DLD1 (cell line): ENCODE measurements at regions not wholly inside any gene's neighbourhood (a gene's known extent, or its start where the extent isn't known, plus 50 kb on each side); places are given as distances from the start of the nearest gene placed in this dataset.

Experiments used
- in situ Hi-C: cut with HindIII; loops from 2 replicates; pipeline ENCODE4 v1.10.0; 2017; ENCODE audit warnings: low sequenced_read_pairs

DNA sequence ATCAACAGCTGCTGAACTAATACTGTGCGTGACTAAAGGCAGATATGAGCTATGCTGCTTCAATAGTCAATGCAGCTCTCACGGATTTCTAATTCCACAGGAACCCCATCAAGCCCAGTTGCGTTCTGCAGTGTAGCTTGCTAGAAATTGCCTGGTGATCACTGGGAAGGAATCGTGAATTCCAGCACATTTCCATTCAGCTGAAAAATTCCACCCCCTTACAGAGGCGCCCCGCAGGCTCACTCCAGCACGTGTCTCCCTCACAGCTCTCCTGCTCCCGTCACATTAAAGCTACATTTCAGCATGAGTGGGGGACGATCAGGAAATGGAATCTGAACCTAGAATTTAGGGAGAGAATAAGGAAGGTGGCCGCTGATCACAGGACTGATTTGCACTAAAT is 534.8 kb downstream of the TCERG1L start:
- in situ Hi-C loops, result no loop called here

DNA sequence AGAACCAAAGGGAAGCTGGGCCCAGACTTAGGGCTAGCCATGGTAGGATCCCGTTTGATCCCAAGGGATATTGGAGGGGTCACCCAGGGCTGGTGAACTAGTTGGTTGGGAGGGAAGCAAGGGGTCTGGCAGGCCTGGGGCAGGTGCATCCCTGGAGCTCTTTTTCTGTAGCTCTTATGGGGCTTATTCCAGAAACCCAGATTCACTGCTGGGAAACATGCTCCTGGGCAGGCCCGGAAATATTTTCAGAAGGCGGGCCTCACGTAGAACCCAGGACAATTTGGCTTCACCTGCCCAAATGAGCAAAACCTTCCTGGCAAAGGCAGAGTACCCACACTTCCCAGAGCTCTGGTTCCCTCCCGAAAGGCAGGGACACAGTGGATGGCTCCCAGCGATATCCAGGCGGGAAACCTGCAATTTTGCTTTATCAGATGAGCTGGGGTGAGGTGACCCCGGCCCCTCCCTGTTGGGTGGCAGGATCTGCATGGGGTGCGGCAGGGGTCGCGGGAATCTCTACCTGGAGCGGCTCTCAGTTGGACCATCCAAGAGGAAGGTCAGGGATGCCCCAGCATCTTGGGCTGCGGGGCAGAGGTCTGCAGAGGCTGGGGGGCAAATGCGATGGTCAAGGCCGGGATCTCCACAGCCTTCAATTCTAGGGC is 533.9 kb downstream of the TCERG1L start:
- in situ Hi-C loops, result no loop called here

DNA sequence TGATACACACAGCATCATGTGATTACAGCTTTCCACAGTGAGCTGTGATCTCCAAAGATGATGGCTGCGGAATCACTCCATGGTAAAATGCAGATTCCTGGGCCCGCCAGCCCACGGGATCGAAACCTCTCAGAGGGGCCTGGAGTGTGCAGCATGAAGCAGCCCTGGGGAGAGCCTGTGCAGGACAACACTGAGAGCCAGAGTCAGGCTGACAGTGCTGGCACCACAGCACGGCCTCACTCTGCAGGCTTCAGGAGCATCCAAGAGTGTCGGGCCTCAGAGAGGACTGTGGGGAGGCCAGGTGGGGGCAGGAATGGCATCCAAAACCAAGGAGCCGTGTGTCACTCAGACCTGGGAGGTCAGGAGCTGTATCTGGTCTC is 533.4 kb downstream of the TCERG1L start:
- in situ Hi-C loops, result no loop called here

DNA sequence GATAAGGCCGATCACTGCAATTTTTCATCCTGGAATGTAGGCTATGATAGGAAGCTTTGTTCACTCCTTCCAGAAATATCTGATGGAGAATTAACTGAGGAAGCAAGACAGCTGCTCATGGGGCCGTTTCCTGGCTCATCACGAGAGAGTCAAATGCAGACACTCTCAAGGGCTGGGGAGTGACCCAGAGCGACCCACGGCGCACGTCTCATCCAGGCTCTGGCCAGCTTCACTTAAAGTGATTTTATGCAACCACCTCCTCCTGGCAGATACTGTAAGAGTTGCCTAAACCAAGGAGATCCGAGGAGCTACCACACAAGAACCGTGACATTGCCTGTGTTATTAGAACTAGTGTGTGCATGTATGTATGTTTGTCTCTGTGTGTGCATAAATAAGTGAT is 530.8 kb downstream of the TCERG1L start:
- in situ Hi-C loops, result no loop called here

DNA sequence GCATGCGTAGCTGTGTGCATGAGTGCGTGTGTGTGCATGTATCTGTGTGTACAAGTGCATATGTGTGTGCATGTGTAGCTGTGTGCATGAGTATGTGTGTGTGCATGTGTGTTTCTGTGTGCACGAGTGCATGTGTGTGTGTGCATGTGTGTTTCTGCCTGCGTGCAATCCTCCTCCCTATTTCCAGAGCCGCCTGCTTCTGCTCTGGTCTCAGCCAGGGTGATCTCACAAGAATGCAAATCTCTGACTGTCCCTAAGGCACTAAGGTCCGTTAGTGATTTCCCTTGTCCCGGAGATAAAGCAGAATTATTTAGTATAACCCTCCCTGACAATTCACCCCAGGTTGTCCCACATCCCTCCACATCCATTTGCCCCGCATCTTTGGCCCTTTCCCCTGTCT is 530.3 kb downstream of the TCERG1L start:
- in situ Hi-C loops, result no loop called here

DNA sequence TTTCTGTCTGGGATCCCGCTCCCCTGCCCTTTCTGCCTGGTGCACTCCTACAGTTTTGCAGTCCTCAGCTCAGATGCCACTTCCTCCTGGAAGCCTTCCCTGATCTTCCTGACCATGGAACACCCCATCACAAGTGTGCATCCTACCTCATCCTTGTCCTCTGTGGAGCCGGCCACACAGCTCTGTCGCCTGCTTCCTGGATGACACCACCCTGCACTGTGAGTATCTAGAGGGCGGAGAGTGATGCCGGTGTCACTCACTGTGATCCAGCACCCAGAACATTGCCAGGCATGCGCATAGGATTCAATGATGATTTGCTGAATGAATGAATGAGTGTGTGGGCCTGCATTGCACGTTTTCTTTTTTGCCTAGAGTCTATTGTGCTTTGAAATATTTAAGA is 529.9 kb downstream of the TCERG1L start:
- in situ Hi-C loops, result no loop called here

DNA sequence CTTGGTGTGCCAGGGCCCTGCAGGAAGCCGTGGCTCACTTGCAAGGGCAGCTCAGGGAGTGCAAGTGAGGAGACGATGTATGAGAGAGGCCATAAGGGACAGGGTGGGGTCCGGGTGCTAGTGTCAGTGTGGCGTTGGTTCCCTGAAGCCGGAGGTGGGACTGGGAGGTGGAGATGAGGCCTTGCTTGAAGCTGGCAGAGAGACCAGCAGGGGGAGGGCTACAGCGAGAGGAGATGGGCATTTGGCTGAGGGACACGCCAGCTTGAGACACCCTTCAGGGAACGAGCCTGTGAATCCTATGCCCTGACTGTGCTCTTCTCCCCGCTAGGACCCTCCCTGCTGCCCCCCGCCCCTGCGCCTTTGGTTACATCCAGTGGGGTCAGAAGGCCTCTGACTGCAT is 529.1 kb downstream of the TCERG1L start:
- in situ Hi-C loops, result no loop called here

DNA sequence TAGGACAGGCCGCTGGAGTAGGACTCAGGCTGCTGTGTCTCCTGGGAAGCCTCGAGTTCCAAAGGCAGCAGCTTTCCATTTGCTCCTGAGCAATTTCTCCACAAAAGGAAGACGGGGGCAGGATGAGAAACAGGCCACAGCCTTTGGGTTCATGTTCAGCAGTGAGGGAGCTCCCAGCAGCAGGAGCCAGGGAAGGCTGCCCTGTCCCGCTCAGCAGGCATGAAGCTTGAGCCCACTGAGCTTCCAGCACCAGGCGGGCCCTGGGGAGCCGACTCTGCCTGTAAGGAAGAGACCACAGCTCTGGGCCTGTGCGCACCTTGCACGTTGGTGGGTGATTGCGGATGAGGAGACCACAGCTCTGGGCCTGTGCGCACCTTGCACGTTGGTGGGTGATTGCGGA is 527.2 kb downstream of the TCERG1L start:
- in situ Hi-C loops, result no loop called here

DNA sequence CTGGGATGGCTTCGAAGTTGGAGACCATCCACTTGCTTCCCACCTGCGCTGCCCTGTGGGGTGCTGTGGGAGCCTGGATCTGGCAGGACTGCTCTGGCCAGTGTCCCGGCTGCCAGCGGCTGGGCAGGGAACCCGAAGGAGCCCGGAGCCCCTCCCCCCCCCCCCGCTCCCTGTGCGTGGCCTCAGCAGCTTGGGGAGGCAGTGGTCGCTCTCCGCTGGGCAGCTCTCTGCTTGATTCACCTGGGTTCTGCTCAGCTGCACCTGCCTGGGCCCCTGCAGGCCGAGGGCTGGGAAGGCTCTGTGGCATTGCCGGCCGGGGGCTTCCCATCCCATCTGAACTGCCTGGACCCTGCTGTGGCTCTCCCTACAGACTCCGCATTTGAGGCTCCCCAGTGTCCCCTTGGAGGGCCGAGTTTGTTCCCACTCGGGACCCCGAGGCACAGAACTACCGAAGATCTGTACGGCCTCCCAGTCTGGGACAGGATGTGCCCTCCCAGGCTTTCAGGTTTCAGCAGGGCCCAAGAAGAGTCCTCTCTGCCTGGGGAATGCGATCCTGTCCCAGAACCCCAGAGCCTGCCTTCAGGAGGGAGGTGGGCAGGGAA is 525.1 kb downstream of the TCERG1L start:
- in situ Hi-C loops, result no loop called here

DNA sequence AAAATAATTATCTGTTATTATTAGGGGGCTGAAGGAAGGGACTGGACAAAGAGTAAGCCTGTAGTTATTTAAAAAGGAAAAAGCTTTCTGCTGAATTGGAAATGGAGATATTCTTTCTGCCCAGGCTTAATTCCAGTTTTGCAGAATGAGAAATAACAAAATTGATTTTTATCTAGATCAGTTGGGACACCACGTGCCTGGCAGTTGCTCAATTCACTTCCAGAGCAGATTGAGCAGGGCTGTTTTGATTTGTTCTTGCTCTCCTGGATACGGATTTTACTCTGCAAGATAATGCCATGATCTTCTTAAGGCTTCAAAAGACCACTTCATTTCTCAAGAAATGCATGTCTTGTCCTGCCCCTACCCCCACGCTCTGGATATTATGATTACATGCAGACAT is 524.3 kb downstream of the TCERG1L start:
- in situ Hi-C loops, result no loop called here

DNA sequence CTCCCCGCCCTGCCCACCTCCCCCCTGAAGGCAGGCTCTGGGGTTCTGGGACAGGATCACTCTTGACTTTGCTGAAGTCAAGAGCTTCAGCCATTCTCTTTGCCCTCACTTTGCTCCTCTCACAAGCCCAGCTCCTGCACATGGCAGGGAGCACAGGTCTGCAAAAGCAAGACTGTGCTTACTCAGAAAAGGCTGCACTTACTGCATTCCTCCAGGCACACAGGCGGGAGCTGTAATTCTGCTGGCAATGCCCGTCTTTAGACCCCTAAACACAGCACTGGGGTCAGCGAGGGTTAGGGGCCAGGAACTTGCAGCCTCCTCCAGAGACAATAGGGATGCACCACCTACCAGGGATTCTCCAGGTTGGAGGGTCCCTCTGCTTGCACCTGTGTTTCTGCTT is 523.7 kb downstream of the TCERG1L start:
- in situ Hi-C loops, result no loop called here

DNA sequence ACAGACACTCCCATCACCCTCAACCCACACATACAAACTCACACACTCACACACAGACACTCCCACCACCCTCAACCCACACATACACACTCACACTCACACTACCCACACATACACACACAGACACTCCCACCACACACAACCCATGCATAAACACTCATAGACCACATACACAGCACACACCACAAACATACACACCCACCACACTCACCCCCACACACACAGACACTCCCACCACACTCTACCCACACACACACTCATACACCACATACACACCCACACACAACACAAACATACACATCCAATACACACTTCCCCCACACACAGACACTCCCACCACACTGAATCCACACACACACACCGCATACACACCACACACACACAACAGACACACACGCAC is 521.2 kb downstream of the TCERG1L start:
- in situ Hi-C loops, result no loop called here

DNA sequence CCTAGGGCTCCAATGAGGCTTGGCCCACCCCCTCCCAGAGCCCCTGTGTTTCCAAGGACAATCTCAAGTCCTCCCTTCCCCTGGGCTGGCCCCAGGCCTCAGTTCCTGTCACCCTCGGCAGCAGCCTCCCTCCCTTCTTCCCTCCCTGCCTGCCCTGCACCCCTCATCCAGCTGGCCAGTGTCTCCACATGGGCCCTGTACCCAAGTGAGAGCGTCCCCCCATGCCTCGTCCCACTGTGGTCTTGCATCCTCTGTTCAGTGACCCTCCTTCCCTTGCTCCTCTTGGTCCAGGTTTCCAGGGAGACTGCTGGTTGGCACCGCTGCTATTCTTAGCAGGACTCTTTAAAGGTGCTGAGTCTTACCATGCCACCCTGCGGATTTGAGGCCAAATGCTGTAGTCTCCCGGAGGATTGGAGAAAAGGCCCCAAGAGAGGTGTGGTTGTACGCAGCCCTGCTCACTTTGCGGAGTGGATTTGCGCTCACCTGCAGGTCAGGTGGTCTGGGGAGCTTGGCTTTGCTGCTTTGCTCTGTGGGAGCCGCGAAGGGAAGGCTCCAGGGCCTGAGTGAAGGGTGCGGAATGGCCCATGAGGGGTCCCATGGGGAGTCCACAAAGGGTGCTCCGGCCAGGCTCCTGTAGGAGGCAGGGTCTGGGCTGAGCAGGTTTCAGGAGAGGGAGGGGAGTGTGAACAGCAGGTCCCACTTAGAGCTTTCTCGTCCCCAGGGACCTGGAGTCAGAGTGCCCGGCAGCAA is 519.2 kb downstream of the TCERG1L start:
- in situ Hi-C loops, result no loop called here

DNA sequence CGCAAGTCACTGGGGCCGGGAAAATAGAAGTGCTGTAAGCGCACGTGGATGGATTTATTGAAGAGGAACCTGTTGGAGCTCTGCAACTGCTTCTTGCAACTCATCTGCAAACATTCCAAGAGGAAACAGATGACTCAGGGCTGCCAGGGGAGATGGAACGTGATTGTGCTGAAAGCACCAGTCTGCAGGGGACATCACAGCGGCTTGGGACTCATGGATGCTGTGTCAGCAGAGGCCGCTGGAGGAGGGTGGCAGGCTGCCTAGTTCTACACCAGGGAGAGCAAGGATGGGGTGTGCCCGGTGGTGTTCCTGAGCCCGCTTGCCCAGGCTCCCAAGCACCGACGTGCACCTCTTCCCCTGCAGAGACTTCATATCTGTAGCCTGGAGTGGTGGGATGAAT is 515.7 kb downstream of the TCERG1L start:
- in situ Hi-C loops, result no loop called here

DNA sequence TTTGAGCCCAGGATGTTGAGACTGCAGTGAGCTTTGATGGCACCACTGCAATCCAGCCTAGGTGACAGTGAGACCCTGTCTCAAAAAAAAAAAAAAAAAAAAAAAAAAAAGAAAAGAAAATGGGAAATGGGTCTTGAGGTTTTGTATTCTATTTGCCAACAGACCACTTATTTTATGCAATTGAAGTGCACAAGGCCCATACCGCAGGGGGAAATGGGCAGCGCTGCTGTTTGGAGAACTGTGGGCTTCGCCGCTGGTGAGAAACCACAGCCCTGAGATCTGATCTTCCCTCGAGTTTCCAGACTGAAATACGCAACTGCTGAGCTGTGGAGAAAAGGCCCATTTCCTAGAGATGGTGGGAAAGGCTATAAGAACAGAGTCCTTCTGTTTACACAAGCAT is 512.0 kb downstream of the TCERG1L start:
- in situ Hi-C loops, result no loop called here

DNA sequence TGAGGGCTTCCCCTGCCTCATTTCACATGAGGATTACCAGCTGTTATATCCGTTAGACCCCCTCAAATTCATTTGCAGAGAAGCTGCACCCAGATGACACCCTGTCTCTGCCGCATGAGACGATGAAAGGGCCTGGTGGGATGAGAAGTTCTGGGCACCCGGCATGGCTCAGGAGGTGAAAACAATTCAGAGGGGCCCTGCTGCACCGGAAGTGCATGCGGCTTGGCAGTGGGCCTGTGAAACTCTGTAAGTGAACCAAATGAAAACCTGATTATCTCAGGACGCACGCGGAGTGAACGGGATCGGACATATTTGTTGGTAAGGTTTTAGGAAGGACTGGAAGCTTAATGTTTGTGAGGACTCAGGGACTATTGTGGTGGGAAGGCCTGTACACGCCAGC is 511.2 kb downstream of the TCERG1L start:
- in situ Hi-C loops, result no loop called here

DNA sequence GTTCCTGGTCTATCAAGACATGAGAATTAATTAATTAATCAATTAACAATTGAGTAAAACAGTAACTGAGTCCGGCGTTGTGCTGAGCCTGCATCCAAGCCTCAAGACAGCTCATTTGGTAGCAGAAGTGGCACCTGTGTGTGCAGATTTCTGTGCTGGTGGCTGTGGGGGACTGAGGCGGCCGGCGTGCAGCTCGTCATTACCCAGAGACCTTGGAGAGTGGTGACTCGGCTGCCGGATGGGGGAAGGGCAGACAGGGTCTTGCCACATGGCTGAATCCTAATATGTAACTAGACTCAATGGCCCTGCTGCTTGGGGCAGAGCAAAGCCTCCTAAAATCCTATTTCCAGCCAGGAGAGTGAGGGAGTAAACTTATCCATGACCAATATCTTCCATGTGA is 510.2 kb downstream of the TCERG1L start:
- in situ Hi-C loops, result no loop called here

DNA sequence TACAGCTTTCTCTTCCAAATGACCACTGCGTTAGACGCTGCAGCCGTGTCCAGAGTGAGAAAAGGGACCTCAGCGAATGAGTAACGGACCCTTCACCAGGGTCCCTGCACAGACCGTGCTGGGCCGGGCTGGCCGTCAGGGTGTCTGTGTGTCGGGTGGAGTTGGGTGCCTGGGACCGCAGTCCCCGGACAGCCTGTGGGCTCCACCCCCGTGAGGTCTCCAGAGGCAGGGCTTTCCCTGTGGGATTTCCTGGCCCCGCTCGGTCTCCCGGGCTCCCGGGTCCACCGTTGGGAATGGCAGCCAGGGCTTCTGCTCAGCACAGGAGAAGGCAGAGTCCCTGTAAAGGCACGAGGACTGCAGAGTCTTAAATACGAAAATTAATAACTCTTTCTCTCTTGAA is 509.7 kb downstream of the TCERG1L start:
- in situ Hi-C loops, result no loop called here

DNA sequence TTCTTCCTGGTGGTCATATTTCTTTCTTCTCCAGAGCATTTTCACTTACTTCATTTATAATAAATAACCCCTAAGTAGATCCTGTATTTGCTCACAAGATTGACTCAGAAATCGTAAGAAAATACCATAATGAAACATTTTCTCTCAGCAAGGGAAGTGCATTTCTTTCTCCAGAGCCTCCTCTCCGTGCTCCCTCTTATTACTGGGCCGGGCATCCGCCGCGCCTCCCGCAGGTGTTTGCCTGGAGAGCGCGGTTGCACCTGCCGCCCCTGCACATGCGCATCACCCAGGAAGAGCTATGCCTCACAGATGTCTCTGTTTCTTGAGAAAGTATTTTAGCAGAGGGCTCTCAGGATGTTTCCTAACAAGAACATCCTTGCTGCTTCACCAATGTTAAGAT is 509.2 kb downstream of the TCERG1L start:
- in situ Hi-C loops, result no loop called here

DNA sequence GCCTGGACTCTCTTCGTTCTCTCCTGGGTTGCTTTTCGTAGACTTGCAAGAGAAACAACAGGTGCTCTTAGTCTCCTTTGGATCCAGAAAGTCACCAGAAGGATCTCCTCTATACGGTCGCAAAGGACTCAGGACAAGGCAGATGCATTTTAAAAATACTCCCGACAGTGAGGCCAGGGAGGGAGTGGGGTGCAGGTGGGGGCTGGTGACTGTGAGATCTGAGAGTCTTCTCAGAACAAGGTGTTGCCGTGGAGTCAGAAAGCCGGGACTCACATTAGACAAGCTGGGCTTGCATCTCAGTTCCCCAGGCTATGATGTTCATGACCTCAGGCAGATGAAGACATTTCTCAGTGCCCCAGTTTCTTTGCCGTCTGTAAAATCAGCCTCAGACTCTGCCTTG is 507.2 kb downstream of the TCERG1L start:
- in situ Hi-C loops, result no loop called here

DNA sequence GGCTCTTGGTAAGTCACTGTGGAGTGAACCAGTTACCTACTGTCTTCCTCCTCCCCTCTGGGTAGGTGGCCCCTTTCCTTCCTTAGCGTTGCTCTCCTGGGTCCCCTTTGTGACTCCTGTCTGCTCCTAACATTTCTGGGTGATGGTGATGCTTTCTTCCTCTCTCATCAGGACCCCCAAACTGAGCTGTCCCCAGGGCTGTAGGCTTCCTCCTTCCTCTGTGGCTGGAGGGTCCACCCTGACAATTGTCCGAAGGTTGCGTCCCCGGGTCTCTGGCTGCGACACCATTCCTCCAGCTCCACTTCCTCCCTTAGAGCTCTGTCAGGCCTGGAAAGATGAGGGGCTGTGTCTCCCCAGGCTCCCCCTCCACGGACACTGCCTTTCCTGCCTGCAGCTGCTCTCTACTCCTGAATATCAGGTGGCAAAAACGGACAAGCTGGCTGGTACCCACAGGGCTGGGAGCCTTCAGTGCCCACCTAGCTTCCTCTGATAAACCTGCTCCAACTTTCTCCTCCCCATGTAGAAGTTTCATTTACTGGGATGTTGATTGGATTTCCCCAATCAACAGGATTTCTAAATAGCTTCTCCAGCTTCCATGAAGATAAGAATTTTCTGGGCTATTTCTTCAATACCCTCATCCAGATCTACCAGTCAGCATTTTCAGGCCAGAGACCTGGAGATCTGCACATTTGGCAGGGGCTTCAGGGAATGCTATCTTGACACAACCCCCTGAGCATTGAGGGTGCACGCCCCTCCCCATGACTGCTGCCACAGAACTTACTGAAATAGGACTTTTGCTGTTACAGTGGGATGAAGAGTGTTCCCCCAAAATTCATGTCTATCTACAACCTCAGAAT is 506.5 kb downstream of the TCERG1L start:
- in situ Hi-C loops, result no loop called here

DNA sequence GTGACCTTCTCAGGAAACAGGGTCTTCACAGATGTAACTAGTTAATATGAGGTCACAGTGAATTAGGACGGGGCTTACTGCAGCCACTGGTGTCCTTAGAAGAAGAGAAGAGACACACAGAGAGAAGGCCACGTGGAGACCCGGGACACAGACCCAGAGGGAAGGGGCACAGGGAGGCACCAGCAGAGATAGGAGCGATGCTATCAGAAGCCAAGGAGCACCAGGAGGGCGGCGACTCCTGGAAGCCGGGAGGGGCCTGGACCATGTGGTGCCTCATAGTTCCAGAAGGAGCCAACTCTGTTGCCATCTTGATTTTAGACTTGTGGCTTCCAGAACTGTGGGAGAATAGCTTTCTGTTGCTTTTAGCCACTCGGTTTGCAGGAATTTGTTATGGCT is 505.9 kb downstream of the TCERG1L start:
- in situ Hi-C loops, result no loop called here
